ENCODE measurements at regions not wholly inside any gene's neighbourhood (a gene's known extent, or its start where the extent isn't known, plus 50 kb on each side); places are given as distances from the start of the nearest gene placed in this dataset.
"Not testable (repeated sequence)": the region's sequence is repeated elsewhere in the genome, so short reads cannot be mapped to it uniquely, and the experiment has no call there.

- DNase-seq (ENCODE audit: low read depth): no peak
These were observed 944.3 kb downstream of the SOCS6 start for GRCh38 chr18:71233177-71233576.

- DNase-seq (ENCODE audit: low read depth): no peak
These were observed 934.6 kb downstream of the SOCS6 start for GRCh38 chr18:71223486-71223885.

GRCh38 chr18:71221405-71221804 lies 932.6 kb downstream of the SOCS6 start:
- DNase-seq (ENCODE audit: low read depth): no peak

GRCh38 chr18:71212739-71213138 lies 923.9 kb downstream of the SOCS6 start:
- not testable (repeated sequence) for DNase-seq (ENCODE audit: low read depth)

GRCh38 chr18:71212222-71212621 lies 923.4 kb downstream of the SOCS6 start:
- DNase-seq (ENCODE audit: low read depth): no peak

GRCh38 chr18:71209944-71210343 lies 921.1 kb downstream of the SOCS6 start:
- DNase-seq (ENCODE audit: low read depth): no peak

GRCh38 chr18:71194438-71194837 lies 905.6 kb downstream of the SOCS6 start:
- DNase-seq (ENCODE audit: low read depth): no peak

- DNase-seq (ENCODE audit: low read depth): no peak
These were observed 900.7 kb downstream of the SOCS6 start for GRCh38 chr18:71189581-71189980.

- DNase-seq (ENCODE audit: low read depth): no peak
These were observed 879.8 kb downstream of the SOCS6 start for GRCh38 chr18:71168557-71169145.

GRCh38 chr18:71136487-71136886 lies 847.6 kb downstream of the SOCS6 start:
- no peak for DNase-seq (ENCODE audit: low read depth)

- no peak for DNase-seq (ENCODE audit: low read depth)
These were observed 845.3 kb downstream of the SOCS6 start for GRCh38 chr18:71134122-71134521.

GRCh38 chr18:71131918-71132317 lies 843.1 kb downstream of the SOCS6 start:
- DNase-seq (ENCODE audit: low read depth): no peak

- no peak for DNase-seq (ENCODE audit: low read depth)
These were observed 841.5 kb downstream of the SOCS6 start for GRCh38 chr18:71130351-71130750.

GRCh38 chr18:71125581-71125980 lies 836.7 kb downstream of the SOCS6 start:
- DNase-seq (ENCODE audit: low read depth): no peak

GRCh38 chr18:71116535-71116934 lies 827.7 kb downstream of the SOCS6 start:
- no peak for DNase-seq (ENCODE audit: low read depth)

GRCh38 chr18:71115261-71115660 lies 826.4 kb downstream of the SOCS6 start:
- DNase-seq (ENCODE audit: low read depth): no peak

GRCh38 chr18:71114550-71115210 lies 825.8 kb downstream of the SOCS6 start:
- DNase-seq (ENCODE audit: low read depth): no peak

- DNase-seq (ENCODE audit: low read depth): no peak
These were observed 818.4 kb downstream of the SOCS6 start for GRCh38 chr18:71107244-71107643.

- DNase-seq (ENCODE audit: low read depth): no peak
These were observed 817.9 kb downstream of the SOCS6 start for GRCh38 chr18:71106701-71107100.

- no peak for DNase-seq (ENCODE audit: low read depth)
These were observed 817.2 kb downstream of the SOCS6 start for GRCh38 chr18:71105994-71106546.

GRCh38 chr18:71105078-71105819 lies 816.4 kb downstream of the SOCS6 start:
- peak; percentile 14 for DNase-seq (ENCODE audit: low read depth)

- DNase-seq (ENCODE audit: low read depth): no peak
These were observed 790.8 kb downstream of the SOCS6 start for GRCh38 chr18:71079606-71080005.

GRCh38 chr18:71077451-71077850 lies 788.6 kb downstream of the SOCS6 start:
- no peak for DNase-seq (ENCODE audit: low read depth)
